Fibroblast of mammary gland (primary cell): ENCODE measurements at regions not wholly inside any gene's neighbourhood (a gene's known extent, or its start where the extent isn't known, plus 50 kb on each side); places are given as distances from the start of the nearest gene placed in this dataset.

ENCODE experiments used
- DNase-seq: peaks from one replicate; pipeline ENCODE4 v3.0.0-alpha.2; 2010; ENCODE audit warnings: low read depth
- H3K4me3 ChIP-seq: 2 replicates; pipeline ENCODE4 v1.5.1; 2011; ENCODE audit warnings: low read depth, mild to moderate bottlenecking, low read length, moderate library complexity; ENCODE audit not compliant: control insufficient read depth
- TF ChIP-seq, protein P1 (sequence below): conservative IDR thresholded peaks from 2 replicates; pipeline ENCODE4 v1.5.1; 2011; ENCODE audit warnings: low read depth, low read length, inconsistent platforms; ENCODE audit not compliant: control insufficient read depth, insufficient read depth

DNA sequence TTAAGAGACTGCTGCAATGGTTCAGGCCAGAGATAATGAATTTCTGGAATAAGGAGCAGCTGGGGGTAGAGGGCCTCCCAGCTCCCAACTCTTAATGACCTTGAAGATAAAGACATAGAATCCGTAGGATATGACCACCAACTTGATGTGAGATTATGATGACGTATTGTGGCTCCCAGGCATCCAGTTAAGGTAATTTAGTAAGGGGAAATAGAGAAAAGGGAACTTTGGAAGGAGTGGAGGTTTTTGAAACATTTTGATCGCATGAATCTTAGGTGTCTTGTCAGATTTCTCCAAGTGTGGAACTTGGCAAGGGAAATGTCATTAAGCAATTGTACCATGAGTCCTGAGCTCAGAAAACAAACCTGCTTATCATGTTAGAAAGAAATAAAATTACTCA, 277.3 kb upstream of the TANK start:
- TF ChIP-seq, protein P1, sequence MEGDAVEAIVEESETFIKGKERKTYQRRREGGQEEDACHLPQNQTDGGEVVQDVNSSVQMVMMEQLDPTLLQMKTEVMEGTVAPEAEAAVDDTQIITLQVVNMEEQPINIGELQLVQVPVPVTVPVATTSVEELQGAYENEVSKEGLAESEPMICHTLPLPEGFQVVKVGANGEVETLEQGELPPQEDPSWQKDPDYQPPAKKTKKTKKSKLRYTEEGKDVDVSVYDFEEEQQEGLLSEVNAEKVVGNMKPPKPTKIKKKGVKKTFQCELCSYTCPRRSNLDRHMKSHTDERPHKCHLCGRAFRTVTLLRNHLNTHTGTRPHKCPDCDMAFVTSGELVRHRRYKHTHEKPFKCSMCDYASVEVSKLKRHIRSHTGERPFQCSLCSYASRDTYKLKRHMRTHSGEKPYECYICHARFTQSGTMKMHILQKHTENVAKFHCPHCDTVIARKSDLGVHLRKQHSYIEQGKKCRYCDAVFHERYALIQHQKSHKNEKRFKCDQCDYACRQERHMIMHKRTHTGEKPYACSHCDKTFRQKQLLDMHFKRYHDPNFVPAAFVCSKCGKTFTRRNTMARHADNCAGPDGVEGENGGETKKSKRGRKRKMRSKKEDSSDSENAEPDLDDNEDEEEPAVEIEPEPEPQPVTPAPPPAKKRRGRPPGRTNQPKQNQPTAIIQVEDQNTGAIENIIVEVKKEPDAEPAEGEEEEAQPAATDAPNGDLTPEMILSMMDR = no peak
- H3K4me3 ChIP-seq = no peak overlapping the region
- no peak for DNase-seq

GRCh38 chr2:160884056-160884455, 276.2 kb upstream of the TANK start:
- TF ChIP-seq, protein P1 = no peak
- H3K4me3 ChIP-seq = no peak overlapping the region
- no peak for DNase-seq

DNA sequence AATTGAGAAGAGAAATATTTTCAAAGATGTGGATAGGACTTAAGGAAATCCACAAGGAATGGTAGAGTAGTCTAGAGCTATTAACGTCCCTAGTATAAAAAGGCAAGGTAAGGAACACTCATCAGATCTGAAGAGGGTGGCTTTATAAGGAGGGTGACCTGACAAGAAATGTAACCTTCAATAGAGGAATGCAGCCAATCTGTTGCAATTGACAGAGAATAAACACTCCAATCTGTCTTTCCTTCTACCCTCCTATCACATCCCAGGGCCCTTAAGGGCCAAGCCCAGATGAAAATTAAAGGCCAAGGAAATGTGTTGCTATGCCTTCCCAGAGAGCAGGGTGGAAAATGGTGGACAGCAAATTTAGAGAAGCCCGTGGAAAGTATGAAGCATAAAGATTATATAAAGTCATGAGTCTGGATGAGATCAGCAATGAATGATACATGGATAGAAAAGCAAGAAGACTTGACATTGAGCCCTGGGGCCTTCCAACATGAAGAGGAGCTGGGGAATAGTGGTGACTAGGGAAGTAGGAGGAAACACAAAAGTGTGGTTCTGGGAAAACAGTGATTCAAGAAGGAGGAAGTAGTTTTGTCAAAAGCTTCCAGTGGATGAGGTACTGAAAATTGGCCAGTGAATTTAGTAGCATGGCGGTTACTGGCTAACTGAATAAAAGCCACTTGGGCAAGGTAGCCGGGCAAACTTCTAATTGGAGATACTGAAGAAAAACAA, 270.6 kb upstream of the TANK start:
- no peak for DNase-seq
- TF ChIP-seq, protein P1 = no peak
- H3K4me3 ChIP-seq = no peak overlapping the region

DNA sequence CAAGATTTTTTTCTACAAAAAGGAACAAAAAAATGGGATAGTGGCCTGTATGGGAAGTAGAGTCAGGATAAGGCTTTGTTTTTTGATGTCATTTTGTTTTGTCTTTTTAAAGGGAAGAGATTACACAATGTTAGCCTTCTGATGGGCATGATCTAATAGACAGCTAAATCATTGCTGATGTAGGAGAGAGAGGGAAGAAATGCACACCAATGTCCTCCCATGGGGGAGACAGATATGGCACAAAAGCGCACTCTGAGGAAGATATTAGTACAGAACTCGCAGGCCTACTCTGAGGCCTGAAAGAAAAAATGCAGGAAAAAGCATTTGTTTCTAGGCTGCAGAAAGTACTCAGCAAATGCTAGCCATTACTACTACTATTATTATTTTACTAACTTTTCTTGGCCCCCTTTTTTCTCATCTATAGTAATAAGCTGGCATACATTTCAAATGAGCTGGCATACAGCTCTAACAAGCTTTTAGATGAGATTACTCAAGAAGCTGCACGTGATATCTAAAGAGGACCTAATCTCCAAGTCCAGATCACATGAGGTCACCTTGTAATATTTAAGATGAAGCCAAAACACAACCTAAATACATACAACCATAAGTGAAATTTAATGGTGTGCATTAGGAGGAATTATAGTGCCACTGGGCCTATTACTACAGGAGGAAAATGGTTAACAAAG, 269.4 kb upstream of the TANK start:
- H3K4me3 ChIP-seq = no peak overlapping the region
- TF ChIP-seq, protein P1 = no peak
- DNase-seq = no peak

DNA sequence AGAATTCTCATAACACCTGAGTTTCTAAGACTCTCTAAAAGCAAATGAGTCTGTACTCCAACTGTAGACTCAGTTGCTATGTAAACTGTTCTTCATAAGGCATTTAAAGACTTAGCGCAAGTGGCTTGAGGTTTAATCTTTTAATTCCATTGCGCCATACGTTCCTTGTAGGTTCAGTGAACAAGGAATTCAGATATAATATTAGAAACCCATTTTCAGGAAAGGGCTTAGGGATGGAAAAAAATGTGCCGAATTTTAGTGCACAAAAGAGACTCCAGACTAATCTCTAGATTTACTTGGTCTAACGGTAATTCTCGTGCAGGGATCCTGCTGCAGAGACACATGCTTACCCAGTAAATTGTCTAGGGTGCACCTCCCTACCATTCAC, 268.9 kb upstream of the TANK start:
- no peak overlapping the region for H3K4me3 ChIP-seq
- TF ChIP-seq, protein P1 = no peak
- DNase-seq = no peak

DNA sequence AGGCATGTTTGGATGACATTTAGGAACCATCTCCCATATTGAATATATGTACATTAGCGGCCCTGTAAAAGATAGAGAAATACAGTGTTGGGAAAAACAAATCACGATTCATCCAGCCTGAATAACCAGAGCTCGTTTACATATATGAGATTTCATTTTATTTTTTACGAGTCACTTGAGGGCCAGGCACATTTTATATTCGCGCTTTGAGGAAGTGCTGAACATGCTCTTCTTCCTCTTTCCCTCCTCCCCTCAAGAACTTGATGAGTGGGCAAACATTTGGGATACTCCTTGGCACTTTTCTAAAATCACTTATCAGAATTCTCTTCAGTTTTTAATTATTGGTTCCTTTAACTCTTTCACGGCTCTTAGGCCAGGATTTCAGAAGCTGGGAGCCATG, 268.0 kb upstream of the TANK start:
- DNase-seq = no peak
- no peak overlapping the region for H3K4me3 ChIP-seq
- TF ChIP-seq, protein P1 = no peak

- no peak overlapping the region for H3K4me3 ChIP-seq
- DNase-seq = no peak
- TF ChIP-seq, protein P1 = no peak
These were observed 266.6 kb upstream of the TANK start for GRCh38 chr2:160893581-160893980.
